T-helper 2 cell treated with Interferon-gamma antibody and Interleukin-4, amounts not matched to agents 5 μg/mL and 100 μg/mL, for 36 hours (primary cell): ENCODE measurements at regions not wholly inside any gene's neighbourhood (a gene's known extent, or its start where the extent isn't known, plus 50 kb on each side); places are given as distances from the start of the nearest gene placed in this dataset.

Experiments used
- DNase-seq: peaks from one replicate; pipeline ENCODE4 v3.0.0; 2021; ENCODE audit warnings: low spot score
- H3K27ac Mint-ChIP-seq: one replicate; pipeline ENCODE4 v1.8.0; 2021; ENCODE audit warnings: mild to moderate bottlenecking, mixed read lengths
- H3K27me3 Mint-ChIP-seq: one replicate; pipeline ENCODE4 v1.8.0; 2021; ENCODE audit warnings: low read depth, mixed read lengths
- H3K36me3 Mint-ChIP-seq: one replicate; pipeline ENCODE4 v1.8.0; 2021; ENCODE audit warnings: low read depth, mixed read lengths
- H3K4me1 Mint-ChIP-seq: one replicate; pipeline ENCODE4 v1.8.0; 2021; ENCODE audit warnings: low read depth, mixed read lengths
- H3K4me3 Mint-ChIP-seq: one replicate; pipeline ENCODE4 v1.8.0; 2022; ENCODE audit warnings: mild to moderate bottlenecking, moderate library complexity, mixed read lengths
- H3K9me3 Mint-ChIP-seq: one replicate; pipeline ENCODE4 v1.8.0; 2021; ENCODE audit warnings: mixed read lengths

DNA sequence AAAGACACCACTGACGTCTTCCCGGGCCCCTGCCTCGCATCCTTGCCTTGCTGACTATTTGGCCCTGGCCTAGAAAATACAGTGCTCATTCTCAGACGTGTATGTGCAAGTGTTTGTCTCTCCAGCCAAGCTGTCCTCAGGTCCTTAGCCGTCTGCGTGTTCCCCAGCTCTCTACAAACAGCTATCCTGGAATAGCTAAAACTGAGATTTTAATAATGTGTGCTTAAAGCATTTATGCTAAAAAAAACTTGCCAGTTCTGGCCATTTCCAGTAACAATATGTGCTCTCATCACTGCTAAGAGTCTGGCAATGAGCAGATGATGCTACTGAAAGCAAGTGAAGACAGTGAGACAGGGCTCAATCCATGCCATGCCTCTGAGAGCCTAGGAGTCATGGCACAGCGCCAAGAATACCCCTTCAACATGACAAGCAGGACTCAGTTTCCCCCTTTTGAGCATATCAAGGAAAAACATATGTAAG lies 55.7 kb downstream of the IRF2BP2 start:
- Mint-ChIP-seq H3K27ac (no peak overlapping the region), H3K27me3 (no peaks in the 10 kb centered on the region), H3K36me3 (no peaks in the 10 kb centered on the region), H3K4me1 (peaks cover 2% of the 10 kb centered on the region), H3K9me3 (no peaks in the 10 kb centered on the region), H3K4me3 (no peak overlapping the region)
- no peak for DNase-seq

DNA sequence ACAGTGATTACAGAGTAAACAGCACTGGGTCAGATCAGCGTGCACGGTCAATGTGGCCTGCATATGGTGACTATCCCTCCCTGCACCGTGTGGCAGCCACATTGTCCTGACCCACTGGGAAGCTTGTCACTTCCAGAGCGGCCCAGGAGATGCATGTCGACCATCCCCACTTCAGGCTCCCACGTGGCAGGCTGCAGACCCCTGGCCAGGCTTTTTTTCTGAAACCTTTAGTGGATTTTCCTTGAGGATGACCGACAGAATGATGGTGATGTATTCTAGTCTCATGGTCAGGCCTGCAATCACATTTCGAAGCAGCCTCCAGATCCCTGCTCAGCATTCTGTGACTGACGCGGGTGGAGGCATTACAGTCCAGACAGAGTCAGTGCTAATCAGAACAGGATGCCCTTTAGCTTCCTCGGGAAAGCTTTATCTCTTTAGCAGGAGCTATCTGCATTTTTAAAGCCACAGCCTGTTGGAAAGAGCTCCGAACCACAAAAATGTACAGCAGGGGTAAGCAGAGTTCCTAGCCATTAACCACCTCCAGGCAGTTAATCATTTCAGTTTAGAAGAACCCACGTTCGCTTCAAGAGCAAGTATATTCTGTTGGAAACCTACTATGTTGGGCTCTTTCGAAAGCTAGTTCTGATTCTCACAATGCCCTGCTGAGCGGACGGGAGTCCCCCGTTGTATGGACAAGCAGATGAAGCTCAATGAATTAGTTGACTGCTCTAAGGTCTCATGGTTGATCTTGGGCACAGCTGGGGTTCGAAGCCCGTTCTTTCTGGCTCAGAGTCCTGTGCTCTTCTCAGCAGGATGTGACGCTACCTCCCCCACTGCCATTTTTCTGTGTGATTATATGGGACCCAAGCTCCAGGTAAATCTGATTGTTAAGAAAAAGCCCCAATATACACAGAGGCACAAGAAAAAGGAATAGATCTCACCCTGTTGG lies 56.5 kb downstream of the IRF2BP2 start:
- H3K4me1 Mint-ChIP-seq, result peaks cover 2% of the 10 kb centered on the region
- DNase-seq, result no peak
- no peaks in the 10 kb centered on the region for H3K36me3 Mint-ChIP-seq
- no peak overlapping the region for H3K4me3 Mint-ChIP-seq
- H3K27ac Mint-ChIP-seq, result no peak overlapping the region
- H3K27me3 Mint-ChIP-seq, result no peaks in the 10 kb centered on the region
- H3K9me3 Mint-ChIP-seq, result no peaks in the 10 kb centered on the region

DNA sequence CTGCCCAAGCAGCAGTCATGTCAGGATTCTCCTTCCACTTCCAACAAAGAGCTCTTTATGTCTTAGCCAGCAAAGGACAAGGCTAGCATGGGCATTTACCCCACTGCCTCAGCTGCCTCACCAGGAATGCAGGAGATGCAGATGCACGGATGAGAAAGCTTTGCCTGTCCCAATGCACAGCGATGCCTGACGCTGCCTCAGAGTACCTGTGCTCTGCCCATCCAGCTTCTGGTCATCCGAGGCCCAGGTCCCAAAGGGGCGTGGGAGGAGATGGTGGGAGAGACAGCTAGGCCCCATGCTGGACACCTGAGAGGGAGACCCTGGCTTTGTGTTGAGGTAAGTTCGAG lies 59.0 kb downstream of the IRF2BP2 start:
- no peak overlapping the region for H3K27ac Mint-ChIP-seq
- H3K9me3 Mint-ChIP-seq, result no peaks in the 10 kb centered on the region
- peaks cover 2% of the 10 kb centered on the region for H3K4me1 Mint-ChIP-seq
- DNase-seq, result no peak
- no peaks in the 10 kb centered on the region for H3K27me3 Mint-ChIP-seq
- H3K36me3 Mint-ChIP-seq, result no peaks in the 10 kb centered on the region
- no peak overlapping the region for H3K4me3 Mint-ChIP-seq

DNA sequence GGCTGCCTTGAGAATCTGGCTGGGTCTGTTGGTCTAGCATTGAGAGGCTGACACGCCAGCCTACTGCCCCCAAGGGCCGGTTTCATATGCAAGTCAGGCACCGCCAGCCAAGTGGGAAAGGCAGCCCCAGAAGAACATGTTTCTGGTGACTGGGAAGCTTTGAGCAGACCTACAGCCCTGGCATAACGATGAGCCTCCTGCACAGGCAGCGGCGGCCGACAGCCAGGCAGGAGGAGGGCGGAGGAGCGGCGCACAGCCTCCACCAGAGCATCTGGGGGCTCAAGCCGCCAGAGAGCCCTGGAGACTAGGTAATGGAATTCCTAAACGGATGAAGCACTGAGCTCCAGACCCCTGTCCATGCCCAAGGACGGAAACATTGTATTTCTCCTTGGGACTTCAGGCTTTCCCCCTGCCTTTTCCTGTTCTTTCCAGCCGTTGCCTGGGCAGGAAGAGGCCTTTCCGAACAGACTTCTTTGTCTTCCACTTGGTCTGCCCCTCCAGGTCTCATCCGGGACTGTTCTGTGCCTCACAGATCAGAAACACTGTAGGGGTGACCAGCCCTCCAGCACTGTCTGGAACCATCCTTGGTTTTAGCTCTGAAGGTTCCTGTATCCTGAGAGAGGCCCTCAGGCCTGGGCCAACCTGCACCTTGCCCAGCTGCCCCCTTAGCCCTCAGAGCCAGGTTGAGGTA lies 59.5 kb downstream of the IRF2BP2 start:
- Mint-ChIP-seq H3K4me1 (peaks cover 4% of the 10 kb centered on the region), H3K4me3 (no peak overlapping the region), H3K27ac (no peak overlapping the region), H3K27me3 (no peaks in the 10 kb centered on the region), H3K36me3 (no peaks in the 10 kb centered on the region), H3K9me3 (no peaks in the 10 kb centered on the region)
- no peak for DNase-seq

DNA sequence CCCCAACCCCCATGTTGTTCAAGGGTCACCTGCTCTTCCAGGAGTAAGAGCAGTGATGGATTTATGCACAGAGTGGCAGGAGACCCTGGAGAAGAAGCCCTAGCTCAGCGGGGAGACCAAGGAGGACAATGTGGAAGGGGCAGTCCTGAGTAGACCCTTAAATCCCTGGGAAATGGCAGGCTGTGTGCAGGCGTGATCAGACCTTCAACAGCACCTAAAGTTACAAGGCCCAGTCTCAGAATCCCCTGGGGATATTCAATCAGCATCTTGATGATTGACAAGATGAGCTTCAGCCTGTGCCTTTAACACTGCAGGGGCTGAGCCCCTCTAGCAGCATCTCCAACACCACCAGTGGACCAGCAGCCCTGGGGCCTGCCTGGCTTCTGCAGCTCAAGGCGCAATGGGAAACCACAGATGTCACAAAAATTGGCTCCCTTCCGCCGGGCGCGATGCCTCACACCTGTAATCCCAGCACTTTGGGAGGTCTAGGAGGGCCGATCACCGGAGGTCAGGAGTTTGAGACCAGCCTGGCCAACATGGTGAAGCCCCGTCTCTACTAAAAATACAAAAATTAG lies 60.4 kb downstream of the IRF2BP2 start:
- DNase-seq, result no peak
- no peaks in the 10 kb centered on the region for H3K27me3 Mint-ChIP-seq
- no peak overlapping the region for H3K27ac Mint-ChIP-seq
- H3K4me1 Mint-ChIP-seq, result peaks cover 13% of the 10 kb centered on the region
- no peak overlapping the region for H3K4me3 Mint-ChIP-seq
- no peaks in the 10 kb centered on the region for H3K36me3 Mint-ChIP-seq
- no peaks in the 10 kb centered on the region for H3K9me3 Mint-ChIP-seq

DNA sequence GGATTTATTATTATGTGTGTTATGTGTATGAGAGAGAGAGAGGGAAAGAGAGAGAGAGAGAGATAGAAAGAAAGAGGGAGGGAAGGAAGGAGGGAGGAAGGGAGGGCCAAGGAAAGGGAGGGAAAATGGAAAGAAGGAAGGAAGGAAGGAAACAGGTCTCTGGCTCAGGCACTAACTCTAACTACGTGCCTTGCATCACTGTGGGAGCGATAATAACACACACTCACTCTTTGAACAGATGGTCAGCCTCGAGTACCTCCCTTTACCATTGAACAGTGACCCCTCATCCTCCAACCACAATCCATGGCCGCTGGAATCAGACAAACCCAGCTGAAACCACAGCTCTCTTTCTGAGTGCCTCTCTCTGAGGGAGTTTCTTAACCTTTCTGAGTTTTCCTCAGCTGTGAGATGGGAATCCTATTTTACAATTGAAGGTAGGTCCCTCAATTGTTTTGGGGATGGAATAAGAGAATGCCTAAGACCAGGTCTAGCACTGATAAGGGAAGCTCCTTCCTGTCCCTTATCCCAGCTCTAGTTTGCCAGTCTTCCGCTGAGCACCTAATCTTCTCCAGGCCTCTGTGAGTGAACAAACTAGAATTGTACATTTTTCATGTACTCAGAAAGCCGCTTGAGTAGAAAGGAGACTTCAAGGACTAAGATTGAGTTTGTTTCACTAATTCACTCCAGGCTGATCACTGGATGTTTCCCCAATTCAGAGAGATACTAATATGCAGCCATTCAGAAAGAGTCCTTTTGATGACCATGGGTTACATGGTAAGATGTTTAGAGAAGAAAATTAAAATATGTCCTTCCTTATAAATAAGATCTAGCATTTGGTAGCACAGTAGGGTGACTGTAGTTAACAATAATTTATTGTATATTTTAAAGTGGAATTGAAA lies 62.8 kb downstream of the IRF2BP2 start:
- H3K4me3 Mint-ChIP-seq, result no peak overlapping the region
- H3K27ac Mint-ChIP-seq, result no peak overlapping the region
- H3K4me1 Mint-ChIP-seq, result peaks cover 30% of the 10 kb centered on the region
- DNase-seq, result no peak
- no peaks in the 10 kb centered on the region for H3K9me3 Mint-ChIP-seq
- no peaks in the 10 kb centered on the region for H3K27me3 Mint-ChIP-seq
- no peaks in the 10 kb centered on the region for H3K36me3 Mint-ChIP-seq

DNA sequence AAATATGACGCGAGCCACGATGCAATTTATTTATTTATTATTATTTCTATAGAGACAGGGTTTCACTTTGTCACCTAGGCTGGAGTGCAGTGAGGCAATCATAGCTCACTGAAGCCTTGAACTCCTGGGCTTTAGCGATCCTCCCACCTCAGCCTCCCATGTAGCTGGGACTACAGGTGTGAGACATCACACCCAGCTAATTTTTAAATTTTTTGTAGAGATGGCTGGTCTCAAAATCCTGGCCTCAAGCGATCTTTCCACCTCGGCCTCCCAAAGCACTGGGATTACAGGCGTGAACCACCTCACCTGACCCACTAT lies 63.6 kb downstream of the IRF2BP2 start:
- Mint-ChIP-seq H3K4me1 (peaks cover 30% of the 10 kb centered on the region), H3K9me3 (no peaks in the 10 kb centered on the region), H3K4me3 (no peak overlapping the region), H3K27ac (no peak overlapping the region), H3K36me3 (no peaks in the 10 kb centered on the region), H3K27me3 (no peaks in the 10 kb centered on the region)
- DNase-seq, result no peak

DNA sequence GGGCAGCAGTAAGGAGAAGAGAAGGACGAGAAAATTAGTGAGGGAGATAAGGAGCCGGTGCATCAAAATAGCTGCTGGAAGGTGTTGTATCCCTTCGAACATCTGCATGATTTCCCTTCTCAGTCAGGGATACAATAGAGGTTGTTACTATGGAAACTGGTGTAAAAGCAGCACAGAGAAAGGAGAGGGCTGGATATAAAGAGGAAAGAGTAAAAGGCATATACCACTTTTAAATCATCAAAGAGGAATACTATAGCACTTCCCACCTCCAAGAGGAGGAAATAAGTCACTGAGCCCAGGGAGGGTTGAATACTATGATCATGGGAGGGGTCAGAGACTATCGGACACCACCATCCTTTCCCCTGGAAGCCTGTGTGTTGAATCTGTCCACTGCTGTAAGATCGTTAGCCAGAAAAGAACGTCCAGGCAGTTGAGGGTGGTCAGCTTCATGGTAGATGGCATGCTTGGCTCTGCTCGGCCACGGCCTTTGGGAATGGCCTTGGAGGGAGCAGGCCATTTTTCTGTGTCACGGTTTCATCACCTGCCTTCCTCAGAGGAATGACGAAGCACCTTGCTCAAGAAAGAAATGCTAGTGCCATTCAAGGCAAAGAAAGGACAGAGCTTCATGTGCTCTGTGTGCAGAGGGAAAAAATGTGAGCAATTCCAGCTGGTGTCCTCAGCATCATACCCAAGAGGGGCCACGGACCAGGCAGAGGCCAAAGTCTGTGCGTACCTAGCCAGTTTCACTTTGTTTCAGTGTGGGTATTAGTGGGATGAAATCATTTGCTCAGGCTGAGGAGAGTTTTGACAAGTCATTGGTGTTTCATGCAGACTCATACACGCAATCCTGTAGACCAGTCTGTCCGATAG lies 64.2 kb downstream of the IRF2BP2 start:
- H3K27me3 Mint-ChIP-seq, result no peaks in the 10 kb centered on the region
- peaks cover 30% of the 10 kb centered on the region for H3K4me1 Mint-ChIP-seq
- no peak overlapping the region for H3K4me3 Mint-ChIP-seq
- no peaks in the 10 kb centered on the region for H3K9me3 Mint-ChIP-seq
- H3K27ac Mint-ChIP-seq, result no peak overlapping the region
- no peaks in the 10 kb centered on the region for H3K36me3 Mint-ChIP-seq
- no peak for DNase-seq

DNA sequence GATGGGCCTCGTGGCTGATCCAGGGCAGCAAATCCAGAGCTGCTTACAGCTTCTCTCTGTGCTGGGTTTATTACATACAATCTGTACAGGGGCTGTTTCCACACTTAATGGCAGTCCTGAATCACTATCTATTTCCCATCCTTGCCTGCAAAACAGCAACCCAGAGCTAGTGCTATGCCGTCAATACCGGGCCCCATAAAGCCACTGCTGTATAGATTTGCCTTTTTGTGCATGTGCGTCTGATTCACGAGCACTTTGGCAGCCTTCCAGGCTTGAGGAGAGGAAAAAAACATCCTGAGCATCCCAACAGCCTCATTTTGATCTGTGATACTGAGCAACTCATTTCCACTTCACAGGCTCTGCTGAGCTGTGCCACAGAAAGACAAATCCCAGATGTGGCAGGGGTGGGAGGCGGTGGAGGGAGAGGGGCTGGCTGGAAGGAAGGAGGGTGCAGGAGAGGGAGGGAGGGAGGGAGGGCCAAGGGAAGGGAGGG lies 65.2 kb upstream of the TARBP1 start:
- H3K27me3 Mint-ChIP-seq, result no peaks in the 10 kb centered on the region
- peak overlapping the region; percentile 70 for H3K27ac Mint-ChIP-seq
- peaks cover 32% of the 10 kb centered on the region for H3K4me1 Mint-ChIP-seq

DNA sequence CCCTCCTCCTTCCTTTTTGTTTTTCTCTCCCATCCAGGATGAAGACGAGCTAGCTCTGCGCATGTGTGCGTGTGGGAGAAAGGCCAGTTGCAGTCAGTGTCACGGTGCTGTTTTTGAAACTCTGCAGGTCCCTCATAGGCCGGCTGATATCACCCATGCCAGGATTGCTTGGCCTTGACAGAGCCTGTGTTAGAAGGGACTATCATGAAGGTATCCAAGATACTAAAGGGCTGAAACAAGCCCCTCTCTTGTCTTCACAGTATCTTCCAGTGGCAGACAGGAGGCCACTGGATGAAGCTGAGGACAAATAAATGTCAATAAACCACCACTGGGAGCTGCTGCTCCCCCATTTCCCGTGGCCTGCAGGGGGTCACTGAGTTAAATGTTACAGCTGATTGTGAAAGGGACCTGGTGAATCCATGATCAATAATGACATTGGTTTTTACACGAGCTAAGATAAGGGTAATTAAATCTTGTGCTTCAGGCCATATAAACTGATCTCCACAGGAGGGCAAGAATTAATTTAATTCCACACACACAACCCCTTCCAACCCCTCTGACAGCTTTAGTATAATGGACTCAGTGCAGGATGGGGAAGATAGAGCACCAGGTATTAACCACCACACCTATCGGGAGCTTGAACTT lies 64.6 kb upstream of the TARBP1 start:
- Mint-ChIP-seq H3K4me3 (peak overlapping the region; percentile 51), H3K9me3 (no peaks in the 10 kb centered on the region), H3K27me3 (no peaks in the 10 kb centered on the region), H3K27ac (peak overlapping the region; percentile 70), H3K36me3 (no peaks in the 10 kb centered on the region), H3K4me1 (peaks cover 32% of the 10 kb centered on the region)
- DNase-seq, result no peak

More for the DNA sequence above, 65.2 kb upstream of the TARBP1 start:
- H3K36me3 Mint-ChIP-seq, result no peaks in the 10 kb centered on the region
- no peaks in the 10 kb centered on the region for H3K9me3 Mint-ChIP-seq
- peak overlapping the region; percentile 51 for H3K4me3 Mint-ChIP-seq
- peak; percentile 12 for DNase-seq

DNA sequence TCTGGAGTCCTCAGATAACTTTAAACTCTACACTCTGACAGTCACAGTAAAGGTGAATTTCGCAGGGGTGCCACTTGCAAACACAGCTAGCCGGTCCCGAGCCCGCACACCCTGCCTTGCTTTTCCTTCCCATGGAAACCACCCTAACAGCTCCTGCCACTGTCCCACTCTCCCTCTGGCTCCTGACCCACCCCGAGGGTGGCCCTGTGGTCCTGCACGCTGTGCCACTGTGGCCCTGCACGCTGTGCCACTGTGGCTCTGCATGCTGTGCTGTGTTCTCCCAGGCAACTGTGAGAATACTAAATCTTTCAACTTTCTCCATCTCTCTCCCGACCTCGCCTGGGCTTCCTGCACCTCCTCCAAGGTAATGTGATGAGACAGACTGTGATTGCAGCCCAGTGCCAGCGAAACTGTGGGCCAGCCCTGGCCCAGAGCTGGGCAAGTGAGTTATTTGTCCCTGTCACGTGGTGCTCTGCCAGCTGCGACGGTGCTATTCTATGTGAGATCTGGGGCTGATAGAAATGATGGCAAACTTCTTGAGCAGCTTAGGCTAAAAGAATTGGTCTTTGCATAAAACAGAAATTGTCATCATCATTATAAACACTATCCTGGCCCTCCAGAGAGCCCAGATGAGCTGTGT lies 63.4 kb upstream of the TARBP1 start:
- Mint-ChIP-seq H3K27me3 (no peaks in the 10 kb centered on the region), H3K4me1 (peaks cover 32% of the 10 kb centered on the region), H3K4me3 (no peak overlapping the region), H3K27ac (no peak overlapping the region), H3K36me3 (no peaks in the 10 kb centered on the region), H3K9me3 (no peaks in the 10 kb centered on the region)
- DNase-seq, result no peak

DNA sequence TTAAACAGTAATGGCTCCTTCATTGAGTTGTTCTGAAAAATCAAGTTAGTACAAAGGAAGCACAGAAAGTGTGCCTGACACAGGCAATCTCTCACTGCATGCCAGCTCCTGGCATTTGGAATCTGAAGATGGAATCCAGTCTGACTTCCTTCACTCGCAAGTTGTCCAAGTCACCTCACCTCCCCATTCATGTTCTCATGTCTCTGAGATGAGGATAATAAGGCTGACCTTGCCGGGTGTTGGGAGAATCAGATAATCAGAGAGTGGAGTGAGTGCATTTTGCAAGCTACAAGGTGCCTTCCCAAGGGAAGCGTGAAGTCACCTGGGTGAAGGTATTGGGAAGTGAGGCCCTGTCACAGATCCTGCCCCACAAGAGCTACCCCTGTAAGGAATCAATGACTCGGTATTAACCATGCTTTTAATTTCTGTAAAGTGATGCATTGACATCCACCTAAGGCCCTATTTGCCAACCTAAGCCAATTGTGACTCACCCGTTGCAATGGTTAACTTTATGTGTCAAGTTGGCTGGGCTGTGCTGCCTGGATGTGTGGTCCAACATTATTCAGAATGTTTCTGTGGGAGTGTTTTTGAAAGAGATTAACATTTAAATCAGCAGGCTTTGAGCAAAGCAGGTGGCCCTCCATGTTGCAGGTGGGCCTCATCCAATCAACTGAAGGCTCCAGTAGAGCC lies 62.5 kb upstream of the TARBP1 start:
- no peak for DNase-seq
- peak overlapping the region; percentile 19 for H3K27ac Mint-ChIP-seq

More for the DNA sequence above, 62.5 kb upstream of the TARBP1 start:
- Mint-ChIP-seq H3K4me1 (peaks cover 30% of the 10 kb centered on the region), H3K9me3 (no peaks in the 10 kb centered on the region), H3K36me3 (no peaks in the 10 kb centered on the region), H3K4me3 (no peak overlapping the region), H3K27me3 (no peaks in the 10 kb centered on the region)
